ENCODE measurements at regions not wholly inside any gene's neighbourhood (a gene's known extent, or its start where the extent isn't known, plus 50 kb on each side); places are given as distances from the start of the nearest gene placed in this dataset.

DNA sequence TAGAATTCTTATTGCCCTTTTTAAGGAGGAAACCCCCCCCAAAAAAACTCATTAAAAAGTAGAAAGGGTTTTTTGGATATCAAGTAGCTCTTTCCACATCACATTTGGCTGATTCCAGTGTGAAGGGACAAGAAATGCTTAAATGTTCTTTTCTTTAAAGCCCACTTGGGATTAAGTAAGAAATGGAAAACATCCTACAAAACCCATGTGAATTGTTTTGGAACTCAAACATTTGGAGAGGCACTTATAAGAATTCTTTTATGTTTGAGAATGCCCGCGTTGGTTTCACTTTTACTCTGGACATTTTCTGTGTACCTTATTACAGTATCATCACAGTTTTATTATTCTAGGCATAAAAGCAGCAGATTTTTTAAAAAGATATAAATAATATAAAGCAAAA is 301.1 kb upstream of the ACTBL2 start:
- Histone ChIP-seq H3K9me3 (no peaks in the 10 kb centered on the region), H3K4me3 (peak overlapping the region; percentile 11 to 33 (median 26)), H3K36me3 (no peaks in the 10 kb centered on the region), H3K27me3 (no peaks in the 10 kb centered on the region), H3K4me1 (peaks cover 11 to 19% of the 10 kb centered on the region in 2 donors), H3K27ac (peak overlapping the region in 3 of 4 donors; percentile 21 to 40 (median 29))
- TF ChIP-seq, protein P1, sequence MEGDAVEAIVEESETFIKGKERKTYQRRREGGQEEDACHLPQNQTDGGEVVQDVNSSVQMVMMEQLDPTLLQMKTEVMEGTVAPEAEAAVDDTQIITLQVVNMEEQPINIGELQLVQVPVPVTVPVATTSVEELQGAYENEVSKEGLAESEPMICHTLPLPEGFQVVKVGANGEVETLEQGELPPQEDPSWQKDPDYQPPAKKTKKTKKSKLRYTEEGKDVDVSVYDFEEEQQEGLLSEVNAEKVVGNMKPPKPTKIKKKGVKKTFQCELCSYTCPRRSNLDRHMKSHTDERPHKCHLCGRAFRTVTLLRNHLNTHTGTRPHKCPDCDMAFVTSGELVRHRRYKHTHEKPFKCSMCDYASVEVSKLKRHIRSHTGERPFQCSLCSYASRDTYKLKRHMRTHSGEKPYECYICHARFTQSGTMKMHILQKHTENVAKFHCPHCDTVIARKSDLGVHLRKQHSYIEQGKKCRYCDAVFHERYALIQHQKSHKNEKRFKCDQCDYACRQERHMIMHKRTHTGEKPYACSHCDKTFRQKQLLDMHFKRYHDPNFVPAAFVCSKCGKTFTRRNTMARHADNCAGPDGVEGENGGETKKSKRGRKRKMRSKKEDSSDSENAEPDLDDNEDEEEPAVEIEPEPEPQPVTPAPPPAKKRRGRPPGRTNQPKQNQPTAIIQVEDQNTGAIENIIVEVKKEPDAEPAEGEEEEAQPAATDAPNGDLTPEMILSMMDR (IDR thresholded peaks at IDR 0.05 in 4 of 5, conservative IDR thresholded peaks at IDR 0.05 in 1 of 5): no peak
- TF ChIP-seq POLR2A (IDR thresholded peaks at IDR 0.05): no peak
- intact Hi-C loops (cut with DNase I; ENCODE audit: low total_unique reads) (no loop called here), in situ Hi-C loops (cut with MboI; ENCODE audit: low sequenced_read_pairs in 4 of 4) (loop anchor here in 3 of 4 donors (5.0 to 25.0 kb wide), 6 partner anchors 271 to 679 kb away; partner anchors contain the start of gene PLK2 (in 1 of the 3))
- no peak for DNase-seq
- peak in 1 of 2 donors; percentile 35 for ATAC-seq

DNA sequence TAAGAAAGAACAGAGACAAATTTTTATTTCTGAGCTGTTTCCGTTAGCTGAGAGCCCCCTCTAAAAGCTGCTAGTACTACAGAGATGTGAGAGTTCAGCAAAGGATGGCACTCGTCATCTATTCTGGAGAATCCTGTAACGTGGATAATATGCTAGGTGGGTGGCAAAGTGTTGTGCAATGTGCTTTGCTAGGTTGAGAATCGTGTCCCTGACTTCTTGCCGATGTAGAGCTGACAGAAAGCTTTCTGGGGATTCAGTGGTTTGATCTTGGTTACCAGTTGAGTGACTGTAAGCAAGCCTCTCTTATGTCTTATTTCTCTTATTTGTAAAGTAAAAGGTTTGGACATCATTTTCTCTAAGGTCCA is 298.3 kb upstream of the ACTBL2 start:
- no peak overlapping the region for H3K27ac ChIP-seq
- no peaks in the 10 kb centered on the region for H3K9me3 ChIP-seq
- H3K27me3 ChIP-seq: no peaks in the 10 kb centered on the region
- in situ Hi-C loops (cut with MboI; ENCODE audit: low sequenced_read_pairs in 4 of 4) (loop anchor here in 3 of 4 donors (5.0 to 25.0 kb wide), 6 partner anchors 269 to 681 kb away; partner anchors contain the start of gene PLK2 (in 1 of the 3)), intact Hi-C loops (cut with DNase I; ENCODE audit: low total_unique reads) (no loop called here)
- no peak overlapping the region for H3K4me3 ChIP-seq
- H3K36me3 ChIP-seq: no peaks in the 10 kb centered on the region
- ATAC-seq (no peak), DNase-seq (no peak)
- no peak for TF ChIP-seq POLR2A (IDR thresholded peaks at IDR 0.05)
- TF ChIP-seq, protein P1 (IDR thresholded peaks at IDR 0.05 in 4 of 5, conservative IDR thresholded peaks at IDR 0.05 in 1 of 5): no peak
- H3K4me1 ChIP-seq: peaks cover 11 to 19% of the 10 kb centered on the region in 2 donors

DNA sequence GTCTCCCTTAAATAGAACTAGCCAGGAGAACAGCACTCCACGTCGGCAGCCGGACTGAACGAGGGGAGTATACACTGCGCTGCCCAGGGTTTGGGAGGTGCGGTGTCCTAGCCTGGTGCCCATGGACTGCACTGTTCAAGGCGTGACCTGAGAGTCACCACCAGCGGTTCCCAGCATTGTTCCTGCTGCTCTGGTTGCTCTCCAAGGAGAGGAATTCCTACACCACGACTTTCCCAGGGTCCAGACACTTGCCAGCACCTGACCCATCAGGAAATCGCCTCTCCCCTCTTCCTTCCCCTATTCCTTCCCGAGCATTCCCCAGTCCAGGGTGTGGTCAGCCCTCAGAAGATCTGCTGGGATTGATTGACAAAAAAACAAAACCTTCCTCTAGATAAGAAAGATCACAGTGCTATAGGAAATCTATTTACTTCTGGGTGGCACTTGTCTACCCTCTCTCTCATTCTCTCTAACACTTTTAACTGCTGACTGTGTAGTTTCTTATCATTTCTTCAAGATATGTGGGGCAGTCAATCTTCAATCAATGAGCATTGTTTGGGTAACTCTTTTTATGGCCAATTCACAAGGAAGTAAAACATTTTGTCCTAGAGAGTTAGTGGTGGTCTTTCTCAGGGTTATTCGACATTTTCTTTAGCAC is 297.8 kb upstream of the ACTBL2 start:
- no peak for DNase-seq
- intact Hi-C loops (cut with DNase I; ENCODE audit: low total_unique reads): no loop called here
- TF ChIP-seq, protein P1 (IDR thresholded peaks at IDR 0.05 in 4 of 5, conservative IDR thresholded peaks at IDR 0.05 in 1 of 5): no peak
- TF ChIP-seq POLR2A (IDR thresholded peaks at IDR 0.05): no peak
- Histone ChIP-seq H3K4me3 (no peak overlapping the region), H3K27ac (peak overlapping the region; percentile 14 to 47 (median 28)), H3K27me3 (no peaks in the 10 kb centered on the region), H3K36me3 (no peaks in the 10 kb centered on the region), H3K4me1 (peaks cover 11 to 19% of the 10 kb centered on the region in 2 donors), H3K9me3 (no peaks in the 10 kb centered on the region)
- in situ Hi-C loops (cut with MboI; ENCODE audit: low sequenced_read_pairs in 4 of 4): loop anchor here in 3 of 4 donors (5.0 to 25.0 kb wide), 6 partner anchors 268 to 682 kb away; partner anchors contain the start of gene PLK2 (in 1 of the 3)
- ATAC-seq: no peak

DNA sequence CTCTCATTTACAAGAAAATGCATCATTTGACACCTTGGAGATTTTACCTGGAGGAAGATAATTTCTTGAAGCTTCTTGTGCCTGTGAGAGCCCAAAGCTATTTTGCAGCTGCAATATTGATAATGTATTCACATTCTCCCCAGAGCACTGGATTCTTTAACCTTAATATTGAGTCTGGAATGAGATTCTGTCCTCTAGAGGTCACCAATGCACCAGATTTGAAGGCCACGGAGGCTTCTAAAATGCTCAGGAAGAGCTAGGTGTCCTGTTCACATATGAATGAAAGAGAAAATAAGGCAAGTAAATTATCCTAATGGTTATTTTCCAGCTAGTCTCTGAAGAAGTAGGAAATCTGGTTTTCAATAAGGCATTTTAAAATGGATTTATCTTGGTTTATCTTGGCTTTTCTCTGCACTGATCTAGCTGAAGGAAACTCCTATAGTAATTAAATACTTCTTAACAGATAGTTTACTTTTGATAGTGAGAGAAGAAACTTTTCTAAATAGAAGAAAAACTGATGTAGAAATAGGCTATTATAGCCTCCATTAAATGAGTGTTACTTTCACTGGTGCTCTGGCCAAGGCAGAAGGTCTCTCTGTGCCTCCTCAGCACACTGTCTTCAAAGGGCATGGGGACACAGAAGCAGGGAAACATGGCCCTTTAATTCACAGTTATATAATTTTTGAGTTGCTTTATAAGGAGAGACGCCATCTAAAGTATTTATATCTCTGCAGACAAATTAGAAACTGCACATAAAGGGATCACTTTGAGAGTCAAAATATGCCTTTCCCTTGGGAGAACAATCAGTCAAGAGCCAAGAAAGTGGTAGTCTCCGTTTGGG is 297.0 kb upstream of the ACTBL2 start:
- no peaks in the 10 kb centered on the region for H3K9me3 ChIP-seq
- no peaks in the 10 kb centered on the region for H3K27me3 ChIP-seq
- TF ChIP-seq, protein P1 (IDR thresholded peaks at IDR 0.05 in 4 of 5, conservative IDR thresholded peaks at IDR 0.05 in 1 of 5): peak; percentile 39 to 67 (median 62)
- TF ChIP-seq POLR2A (IDR thresholded peaks at IDR 0.05): no peak
- peak; percentile 79 to 85 for ATAC-seq
- intact Hi-C loops (cut with DNase I; ENCODE audit: low total_unique reads) (loop anchor here (1.0 to 5.0 kb wide), 5 partner anchors 108 to 681 kb away; partner anchors contain the start of gene PLK2), in situ Hi-C loops (cut with MboI; ENCODE audit: low sequenced_read_pairs in 4 of 4) (loop anchor here (5.0 to 25.0 kb wide), 6 partner anchors 267 to 683 kb away; partner anchors contain the start of gene PLK2 (in 2 of the 4))
- H3K4me3 ChIP-seq: no peak overlapping the region
- peak overlapping the region; percentile 14 to 47 (median 28) for H3K27ac ChIP-seq
- no peaks in the 10 kb centered on the region for H3K36me3 ChIP-seq
- DNase-seq: peak; percentile 10 to 12
- H3K4me1 ChIP-seq: peaks cover 11 to 18% of the 10 kb centered on the region in 2 donors
